ENCODE measurements at regions not wholly inside any gene's neighbourhood (a gene's known extent, or its start where the extent isn't known, plus 50 kb on each side); places are given as distances from the start of the nearest gene placed in this dataset.

DNA sequence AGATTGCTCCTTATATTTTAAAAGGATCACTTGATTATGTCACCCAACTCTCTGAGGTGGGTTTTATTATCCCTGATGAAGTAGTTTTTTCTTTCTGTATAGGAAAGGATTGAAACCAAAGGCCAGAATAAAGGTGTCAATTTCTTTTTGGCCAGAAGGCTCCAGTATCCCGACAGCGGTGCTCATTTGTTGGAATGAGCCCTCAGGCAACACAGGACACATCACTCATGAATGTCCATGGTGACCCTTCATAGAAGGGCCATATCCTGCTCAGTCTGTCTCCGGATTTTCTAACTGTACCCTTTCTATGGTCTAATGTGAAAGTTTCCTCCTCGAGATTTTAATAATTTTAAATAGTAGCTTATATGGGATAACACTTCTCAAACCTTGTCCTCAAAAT is 171.3 kb upstream of the USP24 start:
- H3K4me3 ChIP-seq (ENCODE audit: low read depth, low read length): no peak overlapping the region

DNA sequence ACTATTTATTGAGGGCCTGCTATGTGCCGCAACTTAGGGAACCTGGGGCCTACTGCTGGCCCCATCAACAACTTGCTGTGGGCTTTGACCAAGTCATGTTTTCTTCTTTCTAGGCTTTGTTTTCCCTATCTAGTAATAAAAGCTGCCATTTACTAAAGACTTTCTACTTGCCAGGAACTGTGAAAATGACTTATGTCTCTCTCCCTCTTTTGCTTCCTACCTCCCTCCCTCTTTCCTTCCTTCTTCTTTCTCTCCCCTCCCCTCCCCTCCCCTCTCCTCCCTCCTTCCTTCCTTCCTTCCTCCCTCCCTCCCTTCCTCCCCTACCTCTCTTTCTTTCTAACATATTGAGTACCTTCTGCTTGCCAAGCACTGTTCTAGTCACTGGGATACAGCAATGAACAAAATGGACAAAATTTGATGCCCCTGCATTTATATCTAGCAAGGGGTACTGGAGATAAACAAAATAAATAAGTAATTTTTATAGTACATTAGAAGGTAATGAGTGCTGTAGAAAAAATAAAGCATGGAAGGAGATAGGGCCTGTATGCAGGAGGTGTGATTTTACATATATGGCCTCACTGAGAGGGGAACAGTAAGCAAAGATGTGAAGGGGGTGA is 170.3 kb upstream of the USP24 start:
- Histone ChIP-seq H3K4me3 (ENCODE audit: low read depth, low read length) (no peak overlapping the region), H3K4me1 (no peaks in the 10 kb centered on the region), H3K9me3 (no peaks in the 10 kb centered on the region), H3K36me3 (no peaks in the 10 kb centered on the region), H3K27me3 (no peaks in the 10 kb centered on the region)
- no peak for DNase-seq
- TF ChIP-seq, protein P1, sequence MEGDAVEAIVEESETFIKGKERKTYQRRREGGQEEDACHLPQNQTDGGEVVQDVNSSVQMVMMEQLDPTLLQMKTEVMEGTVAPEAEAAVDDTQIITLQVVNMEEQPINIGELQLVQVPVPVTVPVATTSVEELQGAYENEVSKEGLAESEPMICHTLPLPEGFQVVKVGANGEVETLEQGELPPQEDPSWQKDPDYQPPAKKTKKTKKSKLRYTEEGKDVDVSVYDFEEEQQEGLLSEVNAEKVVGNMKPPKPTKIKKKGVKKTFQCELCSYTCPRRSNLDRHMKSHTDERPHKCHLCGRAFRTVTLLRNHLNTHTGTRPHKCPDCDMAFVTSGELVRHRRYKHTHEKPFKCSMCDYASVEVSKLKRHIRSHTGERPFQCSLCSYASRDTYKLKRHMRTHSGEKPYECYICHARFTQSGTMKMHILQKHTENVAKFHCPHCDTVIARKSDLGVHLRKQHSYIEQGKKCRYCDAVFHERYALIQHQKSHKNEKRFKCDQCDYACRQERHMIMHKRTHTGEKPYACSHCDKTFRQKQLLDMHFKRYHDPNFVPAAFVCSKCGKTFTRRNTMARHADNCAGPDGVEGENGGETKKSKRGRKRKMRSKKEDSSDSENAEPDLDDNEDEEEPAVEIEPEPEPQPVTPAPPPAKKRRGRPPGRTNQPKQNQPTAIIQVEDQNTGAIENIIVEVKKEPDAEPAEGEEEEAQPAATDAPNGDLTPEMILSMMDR (IDR thresholded peaks at IDR 0.05; ENCODE audit: low read depth, low read length): no peak

More for the DNA sequence above, 171.3 kb upstream of the USP24 start:
- no peak for DNase-seq
- Histone ChIP-seq H3K4me1 (no peaks in the 10 kb centered on the region), H3K36me3 (no peaks in the 10 kb centered on the region), H3K9me3 (no peaks in the 10 kb centered on the region), H3K27me3 (no peaks in the 10 kb centered on the region)
- TF ChIP-seq, protein P1 (IDR thresholded peaks at IDR 0.05; ENCODE audit: low read depth, low read length): no peak

DNA sequence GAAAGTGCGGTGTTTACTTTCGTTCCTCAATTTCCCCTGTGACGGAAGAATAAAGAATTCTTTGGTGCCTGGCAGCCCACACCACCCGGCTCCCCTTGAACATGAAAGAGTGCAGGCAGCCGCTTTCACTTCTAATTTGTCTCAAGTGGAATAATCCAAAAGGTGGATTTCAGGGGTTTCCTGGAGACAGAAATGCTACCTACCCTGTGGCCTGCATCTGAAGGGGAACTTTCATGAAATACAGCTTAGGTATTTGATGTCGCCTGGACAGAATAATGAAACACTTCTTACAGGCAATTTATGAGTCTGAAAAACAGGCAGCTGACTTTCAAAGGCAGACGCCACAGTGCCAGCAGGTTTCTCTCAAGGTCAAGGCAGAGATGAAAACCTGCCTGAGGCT is 169.5 kb upstream of the USP24 start:
- H3K9me3 ChIP-seq: no peaks in the 10 kb centered on the region
- no peaks in the 10 kb centered on the region for H3K27me3 ChIP-seq
- TF ChIP-seq, protein P1 (IDR thresholded peaks at IDR 0.05; ENCODE audit: low read depth, low read length): no peak

DNA sequence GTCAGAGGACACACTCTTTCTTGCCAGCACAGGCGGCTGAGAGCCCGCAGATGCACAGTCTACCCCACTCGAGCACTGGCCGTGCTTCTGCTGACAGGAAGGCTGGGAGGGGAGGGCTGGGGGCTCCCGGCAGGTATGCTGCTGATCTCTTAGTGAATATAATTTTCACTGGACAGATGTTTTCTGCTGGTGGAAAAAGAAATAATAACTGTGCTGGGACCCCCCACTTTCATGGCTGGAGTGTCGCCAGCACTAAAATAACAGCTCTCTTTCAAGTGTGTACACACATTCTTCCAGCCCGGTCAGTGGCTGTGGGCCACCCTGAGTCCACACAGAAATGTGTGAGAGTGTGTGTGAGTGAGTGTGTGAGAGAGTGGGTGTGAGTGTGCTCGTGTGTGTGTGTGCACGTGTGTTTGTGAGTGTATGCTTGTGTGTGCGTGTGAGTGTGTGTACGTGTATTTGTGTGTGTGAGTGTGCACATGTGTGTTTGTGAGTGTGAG is 167.7 kb upstream of the USP24 start:
- Histone ChIP-seq H3K4me1 (no peaks in the 10 kb centered on the region), H3K27me3 (no peaks in the 10 kb centered on the region), H3K4me3 (ENCODE audit: low read depth, low read length) (no peak overlapping the region), H3K9me3 (no peaks in the 10 kb centered on the region), H3K36me3 (no peaks in the 10 kb centered on the region)
- no peak for DNase-seq
- TF ChIP-seq, protein P1 (IDR thresholded peaks at IDR 0.05; ENCODE audit: low read depth, low read length): no peak

More for the DNA sequence above, 169.5 kb upstream of the USP24 start:
- no peak for DNase-seq
- Histone ChIP-seq H3K4me1 (no peaks in the 10 kb centered on the region), H3K4me3 (ENCODE audit: low read depth, low read length) (no peak overlapping the region), H3K36me3 (no peaks in the 10 kb centered on the region)

DNA sequence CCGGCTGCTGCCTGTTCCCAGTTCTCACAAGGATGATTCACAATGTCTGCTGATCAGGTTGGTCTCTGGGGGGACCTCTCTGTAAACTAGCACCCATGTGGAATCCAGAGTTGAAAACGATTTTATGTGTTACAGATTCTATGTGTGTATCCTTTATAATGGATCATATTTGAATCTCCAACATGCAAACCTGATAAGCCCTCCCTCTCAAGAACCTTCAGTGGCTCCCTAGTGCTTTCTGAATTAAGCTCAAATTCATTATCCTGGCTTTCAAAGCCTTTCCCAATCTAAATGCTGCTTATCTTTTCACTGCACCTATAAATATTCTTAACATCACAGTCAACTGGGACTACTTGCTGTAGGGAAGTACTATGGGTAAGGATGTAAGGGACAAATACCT is 166.8 kb upstream of the USP24 start:
- no peaks in the 10 kb centered on the region for H3K4me1 ChIP-seq
- TF ChIP-seq, protein P1 (IDR thresholded peaks at IDR 0.05; ENCODE audit: low read depth, low read length): no peak
- DNase-seq: no peak
- no peaks in the 10 kb centered on the region for H3K27me3 ChIP-seq
- H3K4me3 ChIP-seq (ENCODE audit: low read depth, low read length): no peak overlapping the region
- no peaks in the 10 kb centered on the region for H3K36me3 ChIP-seq
- H3K9me3 ChIP-seq: no peaks in the 10 kb centered on the region

DNA sequence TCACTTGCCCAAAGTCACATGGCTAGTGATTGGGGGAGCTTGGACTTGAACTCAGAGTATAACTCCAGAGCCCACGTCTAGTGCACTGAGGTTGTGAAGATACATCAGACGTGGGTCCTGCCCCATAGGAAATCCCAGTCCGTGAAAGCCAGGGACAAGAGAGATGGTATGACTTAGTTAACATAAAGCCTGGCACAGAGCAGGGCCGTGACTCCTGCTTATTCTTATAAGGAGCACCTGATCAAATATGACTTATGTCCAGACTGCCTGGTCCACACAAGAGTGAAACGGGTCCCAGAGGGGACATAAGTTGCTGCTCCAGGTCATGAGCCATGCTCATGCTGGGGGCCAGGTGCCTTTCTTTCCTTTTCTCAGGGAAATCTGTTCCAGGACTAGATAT is 166.3 kb upstream of the USP24 start:
- no peaks in the 10 kb centered on the region for H3K4me1 ChIP-seq
- DNase-seq: no peak

More for the DNA sequence above, 166.3 kb upstream of the USP24 start:
- Histone ChIP-seq H3K9me3 (no peaks in the 10 kb centered on the region), H3K4me3 (ENCODE audit: low read depth, low read length) (no peak overlapping the region), H3K36me3 (no peaks in the 10 kb centered on the region), H3K27me3 (no peaks in the 10 kb centered on the region)
- TF ChIP-seq, protein P1 (IDR thresholded peaks at IDR 0.05; ENCODE audit: low read depth, low read length): no peak
